Loucy (cell line): ENCODE measurements at regions not wholly inside any gene's neighbourhood (a gene's known extent, or its start where the extent isn't known, plus 50 kb on each side); places are given as distances from the start of the nearest gene placed in this dataset.

Experiments used
- H2AFZ ChIP-seq: fragments of 200-600 bp; sonication (generic); 2 replicates; pipeline ENCODE4 v1.6.0; 2016; ENCODE audit warnings: antibody characterized with exemption, mild to moderate bottlenecking, low read length, moderate library complexity
- H3F3A ChIP-seq: fragments of 200-600 bp; 2 replicates; pipeline ENCODE4 v1.6.0; 2016; ENCODE audit warnings: antibody characterized with exemption, low read depth, mild to moderate bottlenecking
- H3K27me3 ChIP-seq: fragments of 200-600 bp; sonication (generic); 2 replicates; pipeline ENCODE4 v1.6.1; 2014; ENCODE audit warnings: low read length, mild to moderate bottlenecking; ENCODE audit not compliant: insufficient read depth, poor library complexity, severe bottlenecking
- H3K36me3 ChIP-seq: fragments of 200-600 bp; sonication (generic); 2 replicates; pipeline ENCODE4 v1.6.1; 2016; ENCODE audit warnings: low read length; ENCODE audit not compliant: insufficient read depth
- H3K4me1 ChIP-seq: fragments of 200-600 bp; sonication (generic); 2 replicates; pipeline ENCODE4 v1.5.1; 2014; ENCODE audit warnings: low read length, mild to moderate bottlenecking; ENCODE audit not compliant: insufficient read depth, poor library complexity, severe bottlenecking
- H3K4me2 ChIP-seq: fragments of 200-600 bp; sonication (generic); 2 replicates; pipeline ENCODE4 v1.6.0; 2014; ENCODE audit warnings: antibody characterized with exemption, low read length, low read depth, mild to moderate bottlenecking; ENCODE audit not compliant: poor library complexity, severe bottlenecking
- H3K4me3 ChIP-seq: fragments of 200-600 bp; sonication (generic); 2 replicates; pipeline ENCODE4 v1.5.1; 2014; ENCODE audit warnings: low read length, mild to moderate bottlenecking, mixed read lengths; ENCODE audit not compliant: poor library complexity, severe bottlenecking
- H3K79me2 ChIP-seq: fragments of 200-600 bp; sonication (generic); 2 replicates; pipeline ENCODE4 v1.6.1; 2014; ENCODE audit warnings: low read length; ENCODE audit not compliant: insufficient read depth
- H3K9ac ChIP-seq: fragments of 200-600 bp; sonication (generic); 2 replicates; pipeline ENCODE4 v1.6.0; 2014; ENCODE audit warnings: mild to moderate bottlenecking, low read depth, low read length, moderate library complexity; ENCODE audit not compliant: poor library complexity, severe bottlenecking
- H3K9me2 ChIP-seq: fragments of 200-600 bp; sonication (generic); replicated peaks from 2 replicates; pipeline ENCODE4 v1.6.1; 2016; ENCODE audit warnings: low read depth, low read length, mixed read lengths
- H3K9me3 ChIP-seq: fragments of 200-600 bp; sonication (generic); 2 replicates; pipeline ENCODE4 v1.6.1; 2014; ENCODE audit warnings: mild to moderate bottlenecking, antibody characterized with exemption, low read length, low read depth; ENCODE audit not compliant: insufficient read depth
- H4K20me1 ChIP-seq: fragments of 200-600 bp; sonication (generic); 2 replicates; pipeline ENCODE4 v1.6.0; 2014; ENCODE audit warnings: antibody characterized with exemption, low read length, mild to moderate bottlenecking; ENCODE audit not compliant: insufficient read depth, poor library complexity, severe bottlenecking
- CTCF ChIP-seq: fragments of 200-600 bp; sonication (generic); conservative IDR thresholded peaks from 2 replicates; pipeline ENCODE4 v1.5.1; 2014; ENCODE audit warnings: mild to moderate bottlenecking, antibody characterized with exemption, low read length
- EZH2phosphoT487 ChIP-seq: fragments of 200-600 bp; IDR thresholded peaks from 2 replicates; pipeline ENCODE4 v1.6.1; 2018; ENCODE audit warnings: antibody characterized with exemption, mild to moderate bottlenecking, moderate library complexity, borderline replicate concordance

GRCh38 chr20:12593342-12593873 lies 415.4 kb upstream of the SPTLC3 start:
- Histone ChIP-seq H3K9ac (no peak overlapping the region), H3K4me1 (no peaks in the 10 kb centered on the region), H2AFZ (no peak overlapping the region), H3K36me3 (no peaks in the 10 kb centered on the region), H3K4me3 (no peak overlapping the region), H3K79me2 (no peaks in the 10 kb centered on the region), H4K20me1 (no peaks in the 10 kb centered on the region), H3K9me3 (no peaks in the 10 kb centered on the region), H3K27me3 (no peaks in the 10 kb centered on the region), H3F3A (no peaks in the 10 kb centered on the region), H3K4me2 (no peak overlapping the region), H3K9me2 (no peaks in the 10 kb centered on the region)
- no peak for TF ChIP-seq CTCF
- TF ChIP-seq EZH2phosphoT487: no peak

GRCh38 chr20:12594410-12595088 lies 414.2 kb upstream of the SPTLC3 start:
- no peaks in the 10 kb centered on the region for H3K4me1 ChIP-seq
- no peaks in the 10 kb centered on the region for H3K9me2 ChIP-seq
- no peaks in the 10 kb centered on the region for H3K27me3 ChIP-seq
- no peak for TF ChIP-seq EZH2phosphoT487
- no peak for TF ChIP-seq CTCF
- H3K9me3 ChIP-seq: no peaks in the 10 kb centered on the region
- no peak overlapping the region for H3K4me3 ChIP-seq
- H2AFZ ChIP-seq: no peak overlapping the region
- no peaks in the 10 kb centered on the region for H3K79me2 ChIP-seq
- no peak overlapping the region for H3K9ac ChIP-seq
- no peaks in the 10 kb centered on the region for H3K36me3 ChIP-seq
- H3F3A ChIP-seq: no peaks in the 10 kb centered on the region
- no peaks in the 10 kb centered on the region for H4K20me1 ChIP-seq
- no peak overlapping the region for H3K4me2 ChIP-seq

- Histone ChIP-seq H3K79me2 (no peaks in the 10 kb centered on the region), H3K9me2 (no peaks in the 10 kb centered on the region), H3K9me3 (no peaks in the 10 kb centered on the region), H2AFZ (no peak overlapping the region), H3K27me3 (no peaks in the 10 kb centered on the region), H4K20me1 (no peaks in the 10 kb centered on the region), H3F3A (no peaks in the 10 kb centered on the region), H3K4me1 (no peaks in the 10 kb centered on the region), H3K4me2 (no peak overlapping the region), H3K4me3 (no peak overlapping the region), H3K36me3 (no peaks in the 10 kb centered on the region), H3K9ac (no peak overlapping the region)
- TF ChIP-seq CTCF: no peak
- TF ChIP-seq EZH2phosphoT487: no peak
These were observed 412.9 kb upstream of the SPTLC3 start for GRCh38 chr20:12595841-12596240.
